NCI-H1694 treated with DMSO at 0.1 percent for 48 hours (cell line): ENCODE measurements at regions not wholly inside any gene's neighbourhood (a gene's known extent, or its start where the extent isn't known, plus 50 kb on each side); places are given as distances from the start of the nearest gene placed in this dataset.
"Not testable (repeated sequence)": the region's sequence is repeated elsewhere in the genome, so short reads cannot be mapped to it uniquely, and the experiment has no call there.

Experiments used
- DNase-seq: peaks from one replicate; lab custom pipeline; 2025; lab: John Stamatoyannopoulos, UW

DNA sequence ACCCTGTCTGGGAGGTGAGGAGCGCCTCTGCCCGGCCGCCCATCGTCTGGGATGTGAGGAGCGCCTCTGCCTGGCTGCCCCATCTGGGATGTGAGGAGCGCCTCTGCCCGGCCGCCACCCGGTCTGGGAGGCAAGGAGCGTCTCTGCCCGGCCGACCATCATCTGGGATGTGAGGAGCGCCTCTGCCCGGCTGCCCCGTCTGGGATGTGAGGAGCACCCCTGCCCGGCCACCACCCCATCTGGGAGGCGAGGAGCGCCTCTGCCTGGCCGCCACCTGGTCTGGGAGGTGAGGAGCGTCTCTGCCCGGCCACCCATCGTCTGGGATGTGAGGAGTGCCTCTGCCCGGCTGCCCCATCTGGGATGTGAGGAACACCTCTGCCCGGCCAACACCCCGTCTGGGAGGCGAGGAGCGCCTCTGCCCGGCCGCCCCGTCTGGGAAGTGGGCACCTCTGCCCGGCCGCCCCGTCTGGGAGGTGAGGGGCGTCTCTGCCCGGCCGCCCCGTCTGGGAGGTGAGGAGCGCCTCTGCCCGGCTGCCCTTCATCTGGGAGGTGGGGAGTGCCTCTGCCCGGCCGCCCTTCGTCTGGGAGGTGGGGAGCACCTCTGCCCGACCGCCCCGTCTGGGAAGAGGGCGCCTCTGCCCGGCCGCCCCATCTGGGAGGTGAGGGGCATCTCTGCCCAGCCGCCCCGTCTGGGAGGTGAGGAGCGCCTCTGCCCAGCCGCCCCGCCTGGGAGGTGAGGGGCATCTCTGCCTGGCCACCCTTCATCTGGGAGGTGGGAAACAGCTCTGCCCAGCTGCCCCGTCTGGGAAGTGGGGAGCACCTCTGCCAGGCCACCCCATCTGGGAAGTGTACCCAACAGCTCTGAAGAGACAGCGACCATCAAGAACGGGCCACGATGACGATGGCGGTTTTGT, 399.7 kb downstream of the CAAP1 start:
- not testable (repeated sequence) for DNase-seq

DNA sequence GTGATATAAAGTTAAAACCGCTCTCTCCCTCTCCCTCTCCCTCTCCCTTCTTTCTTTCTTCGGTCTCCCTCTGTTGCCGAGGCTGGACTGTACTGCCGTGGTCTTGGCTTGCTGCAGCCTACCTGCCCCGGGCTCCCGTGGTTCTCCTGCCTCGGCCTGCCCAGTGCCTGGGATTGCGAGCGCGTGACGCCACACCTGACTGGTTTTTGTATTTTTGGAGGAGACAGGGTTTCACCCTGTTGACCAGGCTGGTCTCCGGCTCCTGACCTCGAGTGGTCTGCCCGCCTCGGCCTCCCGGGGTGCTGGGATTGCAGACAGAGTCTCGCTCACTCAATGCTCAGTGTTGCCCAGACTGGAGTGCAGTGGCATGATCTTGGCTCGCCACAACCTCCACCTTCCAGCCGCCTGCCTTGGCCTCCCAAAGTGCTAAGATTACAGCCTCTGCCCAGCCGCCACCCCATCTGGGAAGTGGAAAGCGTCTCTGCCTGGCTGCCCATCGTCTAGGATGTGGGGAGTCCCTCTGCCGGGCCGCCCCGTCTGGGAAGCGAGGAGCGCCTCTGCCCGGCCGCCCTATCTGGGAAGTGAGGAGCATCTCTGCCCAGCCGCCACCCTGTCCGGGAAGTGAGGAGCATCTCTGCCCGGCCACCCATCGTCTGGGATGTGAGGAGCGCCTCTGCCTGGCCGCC, 400.5 kb downstream of the CAAP1 start:
- DNase-seq, result not testable (repeated sequence)

DNA sequence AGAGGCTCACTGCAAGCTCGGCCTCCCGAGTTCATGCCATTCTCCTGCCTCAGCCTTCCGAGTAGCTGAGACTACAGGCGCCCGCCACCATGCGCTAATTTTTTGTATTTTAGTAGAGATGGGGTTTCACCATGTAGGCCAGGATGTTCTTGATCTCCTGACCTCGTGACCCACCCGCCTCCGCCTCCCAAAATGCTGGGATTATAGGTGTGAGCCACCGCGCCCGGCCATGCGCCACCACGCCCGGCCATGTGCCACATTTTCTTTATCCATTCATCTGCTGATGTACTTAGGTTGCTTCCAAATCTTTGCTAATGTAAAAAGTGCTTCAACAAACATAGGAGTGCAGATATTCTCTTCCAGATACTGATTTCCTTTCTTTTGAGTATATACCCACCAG, 408.6 kb downstream of the CAAP1 start:
- DNase-seq, result no peak

DNA sequence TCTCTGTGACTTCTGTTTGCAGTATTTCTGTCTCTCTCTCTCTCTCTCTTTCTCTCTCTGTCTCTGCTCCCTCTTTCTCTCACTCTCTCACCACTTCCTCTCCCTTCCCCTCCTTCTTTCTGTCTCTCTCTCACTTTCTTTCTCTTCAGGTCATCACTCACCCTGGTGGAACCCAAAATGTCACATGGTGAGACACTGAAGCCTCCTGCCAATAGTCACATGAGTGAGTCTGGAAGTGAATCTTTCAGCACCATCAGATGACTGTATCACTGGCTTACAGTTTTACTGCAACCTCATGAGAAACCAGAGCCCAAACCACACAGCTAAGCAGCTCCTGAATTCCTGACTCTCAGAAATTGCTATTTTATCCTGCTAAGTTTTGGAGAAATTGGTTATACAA, 414.6 kb downstream of the CAAP1 start:
- DNase-seq, result no peak

DNA sequence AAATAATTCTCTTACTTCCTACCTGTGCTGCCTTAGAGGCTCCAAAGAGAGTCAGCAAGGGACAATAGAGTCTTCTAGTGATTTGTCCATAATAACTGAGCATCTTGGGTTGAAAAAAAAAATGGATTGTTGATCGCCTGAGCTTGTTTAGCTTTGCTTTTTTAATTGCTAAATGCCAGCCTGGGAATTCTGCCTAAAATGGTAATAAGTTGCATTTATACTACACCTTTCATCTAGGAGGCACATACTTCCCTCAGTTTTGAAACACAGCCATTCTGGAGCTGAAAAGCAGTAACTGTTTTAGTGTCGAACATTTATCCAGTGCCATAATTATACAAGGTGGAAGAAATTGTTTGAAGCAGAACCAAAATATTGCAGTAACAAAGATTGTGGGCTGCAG, 421.3 kb downstream of the CAAP1 start:
- no peak for DNase-seq

DNA sequence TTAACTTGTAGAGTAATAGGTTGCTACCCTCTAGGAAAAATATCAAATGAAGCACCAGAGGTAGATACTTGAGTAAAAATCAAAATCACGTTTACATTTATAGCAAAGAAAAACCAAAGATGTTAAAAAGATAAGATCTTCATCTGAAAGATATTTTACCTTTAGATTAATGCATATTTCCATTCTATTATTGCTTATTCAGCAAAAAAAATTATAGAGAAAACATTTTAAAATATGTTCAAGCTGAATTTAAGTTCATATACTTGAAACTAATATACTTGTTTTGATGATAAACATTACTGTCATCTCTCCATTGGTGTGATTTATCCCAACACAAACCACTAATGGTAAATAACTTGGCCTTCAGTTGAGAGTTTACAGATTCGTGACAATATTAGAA, 422.3 kb downstream of the CAAP1 start:
- DNase-seq, result no peak

DNA sequence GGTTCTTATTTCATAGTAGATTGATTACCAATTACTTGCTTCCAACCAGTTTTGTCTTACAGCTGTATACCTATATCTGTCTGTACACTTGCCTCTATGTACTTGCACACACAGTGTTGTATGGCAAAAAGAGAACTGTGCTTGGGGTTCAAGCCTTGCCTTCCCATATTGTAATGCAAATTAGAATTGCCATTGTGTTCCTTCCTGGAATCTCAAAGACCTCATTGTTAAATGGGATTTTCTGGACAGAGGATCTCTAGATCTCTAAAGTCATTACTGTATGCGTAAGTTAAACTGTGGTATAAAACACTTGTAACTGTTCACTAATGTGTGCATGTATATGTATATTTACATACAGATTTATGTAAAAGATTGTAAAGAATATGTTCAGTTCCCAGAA, 428.8 kb downstream of the CAAP1 start:
- DNase-seq, result no peak

DNA sequence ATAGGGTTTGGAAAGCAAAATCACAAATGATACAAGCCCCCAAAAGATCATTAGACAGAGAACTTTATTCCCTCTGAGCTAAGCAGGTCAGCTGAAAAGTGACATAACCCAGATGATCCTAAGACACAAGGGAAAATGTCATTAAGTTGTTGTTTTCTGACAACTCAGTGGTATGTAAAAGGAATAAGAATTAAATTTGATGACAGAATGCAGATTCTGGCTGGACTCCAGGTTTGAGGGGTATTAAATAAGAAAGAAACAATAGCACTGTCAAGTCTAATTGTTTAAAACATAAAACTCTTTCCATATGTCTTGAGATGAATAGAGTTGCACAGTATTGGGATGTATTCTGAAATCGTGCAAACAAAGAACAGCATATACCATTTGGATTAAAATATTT, 429.9 kb downstream of the CAAP1 start:
- DNase-seq, result no peak

DNA sequence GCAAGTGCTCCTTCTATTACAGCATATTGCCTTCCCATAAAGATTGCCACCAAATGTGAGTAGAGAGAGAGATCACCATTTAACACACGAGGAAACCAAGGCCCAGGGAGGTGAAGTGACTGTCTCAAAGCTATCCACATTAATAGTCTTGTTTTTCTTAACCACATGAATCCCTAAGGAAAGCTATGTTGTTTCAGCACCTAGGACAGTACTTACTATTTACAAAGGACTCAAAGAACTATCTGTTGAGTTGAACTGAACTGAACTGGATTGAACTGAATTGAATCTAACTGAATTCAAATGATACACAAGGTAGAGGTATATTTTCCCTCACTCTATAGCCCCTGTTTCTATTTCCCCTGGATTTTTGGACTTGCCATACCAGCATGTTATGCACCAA, 430.4 kb downstream of the CAAP1 start:
- DNase-seq, result no peak

DNA sequence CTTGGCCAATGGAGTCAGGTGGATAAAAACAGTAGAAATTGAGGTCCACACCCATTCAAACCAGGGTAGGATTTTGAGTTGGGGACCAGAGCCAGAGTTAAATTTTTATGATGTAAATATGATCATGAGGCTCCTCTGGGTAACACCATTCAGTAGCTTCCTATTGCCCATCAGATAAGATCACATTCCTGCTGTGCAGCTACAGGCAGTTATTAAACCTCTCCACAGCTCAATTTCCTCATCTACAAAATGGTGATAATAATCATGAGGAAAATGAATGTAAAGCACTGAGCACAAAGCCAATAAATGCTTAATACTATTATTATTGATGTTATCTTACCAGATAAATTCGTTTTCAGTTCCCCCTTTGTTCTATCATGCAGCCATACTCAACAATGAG, 432.0 kb downstream of the CAAP1 start:
- no peak for DNase-seq

DNA sequence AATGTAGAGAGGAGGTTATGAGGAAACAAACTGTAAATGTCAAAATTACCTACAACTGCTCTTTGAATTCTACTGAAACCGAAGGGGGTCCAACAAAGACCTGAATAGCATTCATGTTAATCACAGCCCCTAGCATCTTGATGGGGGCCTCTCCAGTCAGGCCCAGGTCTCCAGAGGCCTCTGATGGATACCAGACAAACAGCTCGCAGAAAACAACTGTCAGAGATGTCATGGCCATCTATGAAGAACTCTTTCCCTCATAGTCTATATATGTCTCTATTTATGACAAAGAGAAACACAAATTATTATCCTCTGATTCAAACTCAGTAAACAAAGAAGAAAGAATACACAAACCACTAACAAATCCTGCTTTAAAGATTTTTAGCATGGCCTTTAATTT, 432.6 kb downstream of the CAAP1 start:
- DNase-seq, result no peak

DNA sequence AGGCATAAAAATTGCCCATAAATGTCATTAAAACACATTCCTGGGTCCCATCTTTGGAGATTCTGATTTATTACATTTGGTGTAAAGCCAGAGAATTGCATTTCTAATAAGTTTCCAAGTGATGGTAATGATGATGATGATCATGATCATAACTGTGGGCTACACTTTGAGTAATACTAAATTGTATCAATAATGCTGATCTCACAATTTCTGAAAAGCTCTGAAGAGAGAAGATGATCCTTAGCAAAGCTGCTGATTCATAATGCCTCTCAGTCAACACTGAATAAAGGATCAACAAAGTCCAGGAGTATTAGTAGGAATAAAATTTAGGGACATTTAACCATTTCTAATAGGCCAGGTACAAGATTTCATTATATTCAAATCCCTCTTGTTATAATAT, 434.5 kb downstream of the CAAP1 start:
- no peak for DNase-seq

DNA sequence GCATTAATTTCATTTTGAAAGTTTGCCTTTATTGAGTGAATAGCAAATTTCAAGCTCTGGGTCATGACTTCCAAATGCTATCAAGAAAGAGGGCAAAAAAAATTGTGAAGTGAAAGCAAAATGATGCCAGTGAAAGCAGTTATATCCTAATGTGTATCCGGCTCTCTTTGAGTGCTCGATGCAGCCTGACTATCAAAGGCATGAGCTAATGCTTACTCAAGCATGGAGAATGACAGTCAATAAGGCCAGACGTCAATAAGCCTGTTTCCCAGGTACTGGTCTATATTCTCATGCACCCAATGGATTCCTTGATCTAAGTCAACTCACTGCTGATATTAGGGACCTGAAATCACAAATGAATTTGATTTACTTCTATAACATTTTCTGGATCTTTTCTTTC, 435.5 kb downstream of the CAAP1 start:
- DNase-seq, result no peak

DNA sequence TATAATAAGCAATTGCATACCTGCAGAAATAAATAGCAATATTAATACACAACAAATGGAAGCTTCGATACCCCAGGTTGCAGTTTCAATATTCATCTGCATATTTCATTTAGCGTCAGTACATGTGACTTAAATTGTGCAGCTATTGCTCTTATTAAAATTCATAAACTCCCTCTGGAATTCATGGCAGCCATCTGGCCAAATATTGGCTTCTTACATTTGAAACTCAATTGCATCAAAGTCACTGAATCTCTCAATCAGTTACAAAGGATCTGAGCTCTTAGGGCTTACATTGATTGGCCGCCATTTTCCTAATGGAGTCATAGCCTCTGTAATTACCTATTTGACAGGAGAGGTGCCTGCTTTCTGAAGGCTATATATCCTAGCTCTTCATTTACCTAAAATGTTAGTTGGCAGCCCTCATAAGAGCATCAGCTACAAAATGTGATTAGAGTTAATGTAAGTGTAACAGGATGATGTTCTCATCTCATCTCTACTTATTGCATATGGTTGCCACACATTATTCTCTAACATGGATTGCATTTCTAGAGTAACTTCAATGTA, 453.5 kb downstream of the CAAP1 start:
- no peak for DNase-seq

DNA sequence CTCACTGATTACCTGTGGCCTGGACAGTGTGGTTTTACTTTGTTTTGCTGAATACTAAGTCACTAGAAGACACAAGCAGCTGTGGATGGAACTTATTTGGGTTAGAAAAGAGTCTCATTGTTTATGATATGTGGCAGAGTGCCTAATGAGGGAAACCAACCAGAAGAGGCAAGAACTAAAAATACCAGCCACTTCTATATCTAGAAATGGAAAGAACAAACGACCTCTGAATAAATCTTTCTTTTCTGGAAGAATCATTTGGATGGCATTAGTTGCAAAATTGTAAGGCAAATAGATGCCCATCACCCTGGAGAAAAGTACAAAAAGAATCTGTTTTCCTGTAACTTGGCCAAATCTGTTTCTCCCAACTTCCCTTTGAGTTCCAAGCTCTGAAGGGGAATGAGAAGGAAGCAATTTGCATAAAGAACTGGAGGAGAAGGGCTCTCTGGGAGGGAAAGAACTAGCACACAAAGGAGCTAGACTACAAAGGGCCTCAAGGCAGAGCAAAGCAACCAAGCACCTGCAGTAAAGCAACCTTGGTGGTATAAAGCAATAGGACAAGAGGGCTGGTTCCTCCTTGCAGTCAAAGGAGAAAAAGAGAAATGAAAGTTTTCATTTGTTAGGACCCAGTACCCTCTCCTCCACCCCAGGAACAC, 455.4 kb downstream of the CAAP1 start:
- DNase-seq, result no peak

DNA sequence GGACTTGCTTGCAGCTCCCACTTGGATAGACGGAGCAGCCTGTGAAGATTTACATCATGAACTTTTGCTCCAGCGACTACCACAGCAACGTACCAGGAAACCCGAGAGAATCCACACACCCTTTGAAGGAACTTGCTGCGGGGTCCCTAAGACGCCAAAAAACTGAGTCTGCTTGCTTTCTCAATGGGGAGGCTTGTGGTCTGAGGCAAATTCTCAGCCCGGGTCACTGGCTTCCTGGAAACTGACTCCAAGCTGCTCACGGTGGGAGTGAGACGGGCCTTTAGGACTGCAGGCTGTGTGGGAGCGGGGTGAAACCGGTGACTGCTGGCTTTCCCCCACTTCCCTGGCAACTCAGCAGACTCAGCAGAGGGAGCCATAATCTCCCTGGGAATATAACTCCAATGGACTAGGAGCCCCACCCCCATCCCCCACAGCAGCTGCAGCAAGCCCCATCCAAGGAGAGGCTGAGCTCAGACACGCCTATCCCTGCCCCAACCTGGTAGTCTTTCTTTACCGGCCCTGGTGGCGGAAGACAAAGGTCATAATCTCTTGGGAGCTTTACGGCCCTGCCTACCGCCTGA, 466.0 kb downstream of the CAAP1 start:
- DNase-seq, result no peak

DNA sequence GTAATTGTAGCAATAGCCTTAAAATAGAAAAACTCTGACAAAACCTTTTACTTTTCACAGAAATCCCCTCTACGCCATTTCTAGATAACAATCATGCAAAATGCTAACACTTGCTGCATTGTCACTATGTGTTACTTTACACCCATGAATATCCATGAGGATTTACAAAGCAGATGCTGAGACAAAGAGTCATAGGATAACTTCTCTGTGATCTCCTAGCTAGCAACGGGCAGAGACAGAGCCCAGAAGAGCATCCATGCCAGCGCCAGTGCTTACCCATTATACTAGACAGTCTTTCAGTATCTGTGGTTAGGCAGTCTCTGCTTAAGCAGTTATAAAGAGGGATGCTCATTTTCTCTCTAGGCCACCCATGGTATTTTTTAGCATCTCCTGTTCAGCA, 474.1 kb downstream of the CAAP1 start:
- DNase-seq, result no peak

DNA sequence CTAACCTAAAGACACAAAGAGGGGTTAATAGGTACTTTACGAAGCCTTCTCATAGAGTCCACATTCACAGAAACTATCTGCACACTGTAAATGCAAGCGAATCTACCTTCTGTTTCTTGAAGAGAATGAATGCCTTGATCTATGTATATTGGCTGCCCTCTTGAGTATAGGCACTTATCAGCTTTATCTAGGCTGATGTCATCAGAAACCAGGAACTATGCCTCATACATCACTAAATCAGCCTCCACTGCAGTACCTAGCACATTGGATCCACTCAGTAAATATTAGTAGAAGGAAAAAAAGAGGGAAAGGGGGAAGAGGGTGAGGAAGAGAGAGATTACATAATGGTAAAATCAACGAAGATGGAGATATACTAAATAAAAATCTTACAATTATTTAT, 477.1 kb downstream of the CAAP1 start:
- no peak for DNase-seq

DNA sequence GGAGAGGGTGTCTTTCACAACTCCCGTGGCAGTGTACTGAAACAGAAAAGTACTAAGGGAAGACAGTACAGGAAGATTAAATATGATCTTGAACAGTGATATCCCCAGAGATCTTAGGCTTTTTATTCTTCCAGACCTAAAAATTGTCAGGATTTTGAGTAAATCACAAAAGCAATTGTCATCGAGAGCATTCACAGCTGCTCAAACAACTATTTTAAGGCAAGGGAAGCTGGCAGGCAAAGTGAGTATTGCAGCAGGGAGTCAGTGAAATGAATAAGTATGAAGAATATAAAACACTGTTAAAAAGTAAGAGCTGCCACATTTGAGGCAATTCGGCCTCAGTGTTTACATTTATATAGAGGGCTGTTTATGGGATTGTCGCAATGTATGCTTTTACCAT, 479.0 kb downstream of the CAAP1 start:
- no peak for DNase-seq

DNA sequence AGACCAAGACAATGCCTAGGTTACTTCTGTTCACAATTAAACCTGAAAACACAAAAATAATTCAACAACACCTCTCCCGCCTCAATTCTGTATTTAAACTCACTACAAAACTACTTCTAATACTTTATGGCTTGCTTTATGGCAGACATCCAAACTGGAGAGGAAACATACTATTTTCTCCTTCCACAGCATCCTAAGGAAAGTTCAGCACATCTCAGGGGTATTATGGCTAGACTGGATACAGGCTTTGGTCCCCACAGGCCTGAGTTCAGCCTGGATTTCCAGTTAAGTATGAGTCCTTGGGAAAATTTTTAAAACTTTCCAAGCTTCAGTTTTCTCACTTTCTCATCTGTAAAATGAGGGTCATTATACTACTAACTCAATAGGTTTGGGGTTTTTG, 480.2 kb downstream of the CAAP1 start:
- no peak for DNase-seq

DNA sequence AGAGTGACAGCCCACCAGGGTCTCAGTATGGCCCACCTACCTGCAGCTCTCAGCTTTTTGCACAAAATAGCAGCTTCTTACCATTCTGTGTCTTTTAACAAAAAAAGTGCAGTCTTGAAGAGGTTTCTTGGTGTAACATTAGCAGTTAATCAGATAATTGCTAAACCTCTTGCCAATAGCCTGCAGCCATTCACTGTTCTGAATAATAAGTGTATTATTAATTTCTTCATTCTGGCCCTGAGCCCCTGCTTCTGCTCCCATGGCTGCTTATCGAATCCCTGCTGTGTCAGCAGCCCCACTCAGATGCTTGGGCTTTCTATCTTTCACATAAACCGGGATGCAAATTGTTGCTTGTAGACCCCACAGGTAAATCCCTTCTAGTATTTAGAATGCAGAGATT, 485.9 kb downstream of the CAAP1 start:
- no peak for DNase-seq

DNA sequence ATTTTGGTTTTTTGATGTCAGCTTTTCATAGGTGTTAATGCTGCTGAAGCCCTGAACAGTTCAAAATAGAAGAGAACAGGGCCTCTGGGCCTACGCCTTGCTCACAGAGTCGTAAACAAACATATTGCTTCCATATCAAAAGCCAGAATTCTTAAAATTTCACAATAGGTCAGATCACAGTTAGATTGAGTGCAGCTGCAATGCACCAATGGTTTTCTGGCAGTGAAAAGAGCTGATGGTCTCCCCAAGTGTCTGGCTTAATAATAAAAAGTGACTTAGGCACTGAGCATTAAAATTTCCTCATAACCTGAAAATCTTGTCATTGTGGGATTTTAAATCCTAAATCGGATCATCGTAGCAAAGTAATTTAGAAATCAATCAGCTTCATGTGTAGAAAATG, 493.0 kb downstream of the CAAP1 start:
- no peak for DNase-seq
